CD4-positive, alpha-beta T cell (primary cell): ENCODE measurements at regions not wholly inside any gene's neighbourhood (a gene's known extent, or its start where the extent isn't known, plus 50 kb on each side); places are given as distances from the start of the nearest gene placed in this dataset.

Experiments used
- ATAC-seq: fragments of 200-7000 bp; cut with Tn5 transposase; one replicate; pipeline ENCODE4 v1.10.0; 2022; ENCODE audit warnings: mild to moderate bottlenecking; ENCODE audit not compliant: poor library complexity
- CTCF ChIA-PET: fragments of 350-600 bp; sonication (Branson Sonifier 250); formaldehyde crosslinking; loops from one replicate; lab custom pipeline; 2021; ENCODE audit warnings: antibody characterized with exemption, inconsistent platforms; lab: Charles Lee
- POLR2A ChIA-PET: fragments of 350-600 bp; sonication (Branson Sonifier 250); formaldehyde crosslinking; loops from one replicate; lab custom pipeline; 2021; ENCODE audit warnings: antibody characterized with exemption, inconsistent platforms; lab: Charles Lee
- DNase-seq, 14 experiments: peaks; one replicate each; pipeline ENCODE4 v3.0.0-alpha.2; 2013 to 2020; ENCODE audit warnings: mixed read lengths in 2 of 14
- H3K27ac ChIP-seq, 2 donors: one replicate each; pipeline versions ENCODE4 v1.5.1 to v1.7.0; 2013; ENCODE audit warnings: low read length in 2 of 2, low read depth in 1 of 2, mild to moderate bottlenecking in 1 of 2
- H3K27me3 ChIP-seq, 2 experiments: 1 replicate in 1 of 2; 2 replicates in 1 of 2; pipeline versions ENCODE4 v1.6.1 to v1.7.0; 2013; ENCODE audit warnings: low read length in 2 of 2, control low read depth in 1 of 2, mild to moderate bottlenecking in 1 of 2, moderate library complexity in 1 of 2; ENCODE audit not compliant: insufficient read depth in 2 of 2, control insufficient read depth in 1 of 2
- H3K36me3 ChIP-seq: one replicate; pipeline ENCODE4 v1.6.1; 2013; ENCODE audit warnings: low read length, control low read depth; ENCODE audit not compliant: insufficient read depth
- H3K4me1 ChIP-seq: one replicate; pipeline ENCODE4 v1.6.1; 2013; ENCODE audit warnings: low read length, control low read depth; ENCODE audit not compliant: insufficient read depth
- H3K4me3 ChIP-seq: one replicate; pipeline ENCODE4 v1.5.1; 2013; ENCODE audit warnings: mild to moderate bottlenecking, low read length, moderate library complexity
- H3K9me3 ChIP-seq, 2 experiments: 1 replicate in 1 of 2; 2 replicates in 1 of 2; pipeline versions ENCODE4 v1.6.1 to v1.7.0; 2013; ENCODE audit warnings: low read length in 2 of 2, mild to moderate bottlenecking in 2 of 2, control low read depth in 1 of 2, moderate library complexity in 1 of 2; ENCODE audit not compliant: control insufficient read depth in 1 of 2, insufficient read depth in 1 of 2
- H3K27ac Mint-ChIP-seq: one replicate; pipeline ENCODE4 v1.8.0; 2020; ENCODE audit warnings: mixed read lengths
- H3K27me3 Mint-ChIP-seq: one replicate; pipeline ENCODE4 v1.8.0; 2021; ENCODE audit warnings: mixed read lengths
- H3K36me3 Mint-ChIP-seq: one replicate; pipeline ENCODE4 v1.8.0; 2021; ENCODE audit warnings: low read depth, mixed read lengths
- H3K4me1 Mint-ChIP-seq: one replicate; pipeline ENCODE4 v1.8.0; 2021; ENCODE audit warnings: low read depth, mixed read lengths
- H3K4me3 Mint-ChIP-seq: one replicate; pipeline ENCODE4 v1.8.0; 2020; ENCODE audit warnings: mild to moderate bottlenecking, mixed read lengths
- H3K9me3 Mint-ChIP-seq: one replicate; pipeline ENCODE4 v1.8.0; 2020; ENCODE audit warnings: mixed read lengths
- CTCF ChIP-seq: fragments of 200-600 bp; IDR thresholded peaks from one replicate; pipeline ENCODE4 v1.8.0; 2022; ENCODE audit warnings: antibody characterized with exemption, mild to moderate bottlenecking
- intact Hi-C, 2 experiments: fragments of 100-400 bp; cut with DNase I in 1 of 2; cut with micrococcal nuclease in 1 of 2; formaldehyde crosslinking; loops; one replicate each; pipeline versions ENCODE4 v1.15.1 to v1.9.0; 2023 to 2025; cut with DNase I, micrococcal nuclease

- no peaks in the 10 kb centered on the region for H3K36me3 ChIP-seq
Measured at GRCh38 chr5:86407711-86408110, 210.0 kb upstream of the COX7C start.

GRCh38 chr5:86411596-86411995, 206.1 kb upstream of the COX7C start:
- H3K36me3 ChIP-seq: no peaks in the 10 kb centered on the region
- Mint-ChIP-seq H3K36me3 (no peaks in the 10 kb centered on the region), H3K9me3 (no peaks in the 10 kb centered on the region), H3K27me3 (no peaks in the 10 kb centered on the region), H3K4me1 (no peaks in the 10 kb centered on the region), H3K27ac (no peak overlapping the region), H3K4me3 (no peak overlapping the region)
- ChIA-PET POLR2A (no interaction called here), CTCF (no interaction called here)
- DNase-seq (no peak), ATAC-seq (no peak)
- no peaks in the 10 kb centered on the region for H3K9me3 ChIP-seq
- no peaks in the 10 kb centered on the region for H3K4me1 ChIP-seq
- no peak overlapping the region for H3K4me3 ChIP-seq
- intact Hi-C loops: no loop called here
- no peak for TF ChIP-seq CTCF
- no peak overlapping the region for H3K27ac ChIP-seq
- no peaks in the 10 kb centered on the region for H3K27me3 ChIP-seq

More at GRCh38 chr5:86407711-86408110, 210.0 kb upstream of the COX7C start:
- Mint-ChIP-seq H3K27me3 (no peaks in the 10 kb centered on the region), H3K4me3 (no peak overlapping the region), H3K9me3 (no peaks in the 10 kb centered on the region), H3K27ac (no peak overlapping the region), H3K4me1 (no peaks in the 10 kb centered on the region), H3K36me3 (no peaks in the 10 kb centered on the region)
- Histone ChIP-seq H3K9me3 (no peaks in the 10 kb centered on the region), H3K4me3 (no peak overlapping the region), H3K27ac (no peak overlapping the region), H3K27me3 (no peaks in the 10 kb centered on the region), H3K4me1 (no peaks in the 10 kb centered on the region)
- no peak for ATAC-seq
- ChIA-PET CTCF (no interaction called here), POLR2A (no interaction called here)
- no peak for TF ChIP-seq CTCF
- intact Hi-C loops: no loop called here
- no peak for DNase-seq

- Histone ChIP-seq H3K27me3 (no peaks in the 10 kb centered on the region), H3K9me3 (no peaks in the 10 kb centered on the region), H3K36me3 (no peaks in the 10 kb centered on the region), H3K4me3 (no peak overlapping the region), H3K27ac (no peak overlapping the region), H3K4me1 (no peaks in the 10 kb centered on the region)
- no peaks in the 10 kb centered on the region for H3K9me3 Mint-ChIP-seq
- H3K36me3 Mint-ChIP-seq: no peaks in the 10 kb centered on the region
- H3K27me3 Mint-ChIP-seq: no peaks in the 10 kb centered on the region
- H3K4me3 Mint-ChIP-seq: no peak overlapping the region
- no peak overlapping the region for H3K27ac Mint-ChIP-seq
- TF ChIP-seq CTCF: no peak
- no peaks in the 10 kb centered on the region for H3K4me1 Mint-ChIP-seq
- POLR2A ChIA-PET: no interaction called here
- intact Hi-C loops: no loop called here
- CTCF ChIA-PET: no interaction called here
- ATAC-seq: no peak
- no peak for DNase-seq
Measured at GRCh38 chr5:86427158-86427557, 190.6 kb upstream of the COX7C start.
